HEK293T (cell line): ENCODE measurements at regions not wholly inside any gene's neighbourhood (a gene's known extent, or its start where the extent isn't known, plus 50 kb on each side); places are given as distances from the start of the nearest gene placed in this dataset.

Source experiments
- ARNT ChIP-seq: fragments of 450-650 bp; IDR thresholded peaks from 2 replicates; pipeline ENCODE4 v1.6.1; 2017; ENCODE audit warnings: mild to moderate bottlenecking
- CTBP1 ChIP-seq: fragments of 450-650 bp; IDR thresholded peaks from 2 replicates; pipeline ENCODE4 v1.6.1; 2016; ENCODE audit warnings: borderline replicate concordance
- ELF4 ChIP-seq: fragments of 450-650 bp; IDR thresholded peaks from 2 replicates; pipeline ENCODE4 v1.6.1; 2017; ENCODE audit warnings: antibody characterized with exemption
- FOXA1 ChIP-seq: fragments of 450-650 bp; IDR thresholded peaks from 2 replicates; pipeline ENCODE4 v1.6.1; 2016; ENCODE audit warnings: mild to moderate bottlenecking
- FOXK2 ChIP-seq: fragments of 450-650 bp; IDR thresholded peaks from 2 replicates; pipeline ENCODE4 v1.6.1; 2016; ENCODE audit warnings: mild to moderate bottlenecking
- FOXM1 ChIP-seq: fragments of 450-650 bp; IDR thresholded peaks from 2 replicates; pipeline ENCODE4 v1.6.1; 2017; ENCODE audit warnings: mild to moderate bottlenecking, borderline replicate concordance
- LEF1 ChIP-seq: fragments of 450-650 bp; IDR thresholded peaks from 2 replicates; pipeline ENCODE4 v1.6.1; 2017; ENCODE audit warnings: mild to moderate bottlenecking, borderline replicate concordance
- NFRKB ChIP-seq: fragments of 450-650 bp; IDR thresholded peaks from 2 replicates; pipeline ENCODE4 v1.6.1; 2016; ENCODE audit warnings: mild to moderate bottlenecking, moderate library complexity
- SP1 ChIP-seq: fragments of 450-650 bp; IDR thresholded peaks from 2 replicates; pipeline ENCODE4 v1.6.1; 2017

DNA sequence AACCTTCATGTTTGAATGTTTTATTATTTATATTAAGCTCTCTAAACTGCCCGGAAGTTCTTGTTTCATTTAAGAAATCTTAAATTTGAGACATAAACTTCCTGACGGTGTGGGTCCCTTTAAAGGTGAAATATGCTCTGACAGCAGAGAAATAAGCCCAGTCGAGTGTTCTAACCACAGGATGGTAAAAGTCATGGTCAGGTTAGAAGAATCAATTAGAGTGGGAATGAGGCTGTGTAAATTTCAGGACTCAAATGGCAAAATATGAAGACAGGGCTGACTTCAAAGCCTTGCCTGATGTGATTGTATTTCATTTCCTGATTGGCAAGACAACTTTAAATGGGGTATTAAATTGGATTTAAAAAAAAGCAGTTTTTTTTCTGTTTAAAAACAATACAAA is 432.9 kb upstream of the BRINP1 start:
- TF ChIP-seq SP1 (no peak), LEF1 (no peak), NFRKB (no peak), FOXK2 (no peak), ARNT (no peak), ELF4 (no peak), CTBP1 (no peak), FOXA1 (no peak), FOXM1 (no peak)
